ENCODE measurements at regions not wholly inside any gene's neighbourhood (a gene's known extent, or its start where the extent isn't known, plus 50 kb on each side); places are given as distances from the start of the nearest gene placed in this dataset.

DNA sequence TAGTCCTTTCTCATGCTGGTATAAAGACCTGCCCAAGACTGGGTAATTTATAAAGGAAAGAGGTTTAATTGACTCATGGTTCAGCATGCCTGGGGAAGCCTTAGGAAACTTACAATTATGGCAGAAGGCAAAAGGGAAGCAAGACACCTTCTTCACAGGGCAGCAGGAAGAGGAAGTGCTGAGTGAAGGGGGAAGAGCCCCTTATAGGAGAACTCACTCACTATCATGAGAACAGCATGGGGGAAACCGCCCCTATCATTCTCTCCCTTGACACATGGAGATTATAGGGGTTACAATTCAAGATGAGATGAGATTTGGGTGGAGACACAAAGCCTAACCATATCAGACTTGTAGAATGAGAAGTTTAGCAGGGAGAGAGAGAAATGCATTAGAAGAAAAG lies 373.3 kb upstream of the DIAPH2 start:
- DNase-seq (ENCODE audit: low spot score), result no peak

DNA sequence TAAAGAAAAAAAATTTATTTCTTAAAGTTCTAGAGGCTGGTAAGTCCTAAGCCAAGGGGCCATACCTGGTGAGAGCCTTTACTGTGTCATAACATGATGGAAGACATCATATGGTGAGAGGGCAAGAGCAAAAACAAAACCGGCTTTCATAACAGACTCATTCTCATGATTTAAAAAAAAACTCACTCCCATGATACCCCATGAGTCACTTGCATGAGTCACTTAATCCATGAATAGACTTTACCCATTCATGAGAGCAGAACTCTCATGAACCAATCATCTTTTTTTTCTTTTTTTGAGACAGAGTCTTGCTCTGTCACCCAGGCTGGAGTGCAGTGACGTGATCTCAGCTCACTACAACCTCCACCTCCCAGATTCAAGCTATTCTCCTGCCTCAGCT lies 369.7 kb upstream of the DIAPH2 start:
- no peak for DNase-seq (ENCODE audit: low spot score)

DNA sequence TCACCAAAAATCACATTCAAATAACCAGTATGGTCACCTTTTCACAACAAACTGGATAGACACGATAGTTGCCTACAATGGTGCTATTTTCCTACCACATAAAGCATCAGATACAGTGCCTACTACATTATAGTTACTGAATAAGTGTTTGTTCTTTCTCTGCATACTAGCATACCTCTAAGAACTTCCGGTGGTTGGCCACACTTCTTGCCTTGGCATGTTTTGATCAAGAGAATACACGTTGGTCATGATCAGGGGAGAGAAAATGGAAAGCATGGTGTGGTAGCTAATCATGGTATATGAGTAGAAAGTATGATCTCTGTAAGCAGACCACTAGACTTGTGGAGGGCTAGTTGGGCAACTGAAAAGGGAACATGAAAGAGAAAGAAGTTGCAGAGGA lies 322.8 kb upstream of the DIAPH2 start:
- DNase-seq (ENCODE audit: low spot score), result no peak

- peak; percentile 37 for DNase-seq (ENCODE audit: low spot score)
Measured at GRCh38 chrX:96372313-96373046, 312.2 kb upstream of the DIAPH2 start.

GRCh38 chrX:96373047-96373355 lies 311.6 kb upstream of the DIAPH2 start:
- no peak for DNase-seq (ENCODE audit: low spot score)

GRCh38 chrX:96376266-96376665 lies 308.4 kb upstream of the DIAPH2 start:
- no peak for DNase-seq (ENCODE audit: low spot score)

GRCh38 chrX:96379951-96380350 lies 304.7 kb upstream of the DIAPH2 start:
- no peak for DNase-seq (ENCODE audit: low spot score)

DNA sequence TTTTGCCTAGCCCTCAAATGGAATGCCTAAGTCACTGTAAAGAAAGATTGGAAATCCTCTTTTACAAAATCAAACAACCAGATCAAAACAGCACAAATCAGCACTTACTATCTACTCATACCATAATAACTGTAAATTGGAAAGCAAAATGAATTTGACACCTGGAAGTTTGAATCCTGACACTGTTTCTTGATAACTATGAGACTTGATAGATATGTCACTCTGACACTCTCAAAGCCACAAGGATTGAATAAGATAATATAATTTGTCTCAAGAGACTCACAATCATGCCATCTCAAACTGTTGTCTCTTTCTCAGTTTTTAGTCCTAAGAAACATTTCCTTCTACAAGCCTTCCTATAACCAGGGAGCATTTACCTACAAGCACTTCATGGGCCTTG lies 302.6 kb upstream of the DIAPH2 start:
- no peak for DNase-seq (ENCODE audit: low spot score)

GRCh38 chrX:96383428-96383827 lies 301.2 kb upstream of the DIAPH2 start:
- no peak for DNase-seq (ENCODE audit: low spot score)

- no peak for DNase-seq (ENCODE audit: low spot score)
Measured at GRCh38 chrX:96386325-96386724, 298.3 kb upstream of the DIAPH2 start.

DNA sequence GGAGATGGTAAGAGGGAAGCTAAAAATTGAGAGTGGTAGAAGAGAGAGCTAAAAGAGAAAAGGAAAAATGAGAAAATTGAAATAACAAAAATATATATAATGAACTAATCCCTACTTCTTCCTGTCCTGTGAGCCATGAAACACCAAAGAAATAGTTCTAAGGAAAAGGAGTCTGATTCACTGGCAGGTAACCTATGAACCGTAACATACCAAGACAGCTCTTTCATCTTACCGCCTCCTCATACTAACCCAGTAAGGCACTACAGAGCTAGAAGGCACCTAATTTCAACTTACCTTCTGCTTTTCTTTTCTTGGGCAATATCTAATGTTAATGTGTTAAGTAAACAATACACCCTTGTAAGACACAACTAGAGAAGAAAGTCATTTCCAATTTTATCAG lies 297.7 kb upstream of the DIAPH2 start:
- no peak for DNase-seq (ENCODE audit: low spot score)

DNA sequence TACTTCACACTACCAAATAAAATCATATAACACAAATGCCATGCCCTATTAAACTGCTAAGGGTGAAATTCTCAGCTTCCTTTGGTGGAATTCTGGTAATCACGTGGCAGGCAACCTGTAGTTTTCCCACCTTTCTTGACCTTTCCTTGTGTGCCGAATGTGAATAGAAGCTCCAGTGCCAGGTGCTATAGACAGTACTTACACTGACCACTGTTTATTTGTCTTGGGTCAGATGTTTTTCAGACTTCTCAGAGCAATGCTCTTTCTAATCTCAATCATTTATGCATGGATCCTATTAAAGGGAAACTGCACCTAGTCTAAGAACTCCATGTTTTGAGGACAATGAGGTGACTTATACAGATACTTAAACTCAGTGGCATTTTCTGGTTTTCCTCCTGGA lies 296.8 kb upstream of the DIAPH2 start:
- no peak for DNase-seq (ENCODE audit: low spot score)

DNA sequence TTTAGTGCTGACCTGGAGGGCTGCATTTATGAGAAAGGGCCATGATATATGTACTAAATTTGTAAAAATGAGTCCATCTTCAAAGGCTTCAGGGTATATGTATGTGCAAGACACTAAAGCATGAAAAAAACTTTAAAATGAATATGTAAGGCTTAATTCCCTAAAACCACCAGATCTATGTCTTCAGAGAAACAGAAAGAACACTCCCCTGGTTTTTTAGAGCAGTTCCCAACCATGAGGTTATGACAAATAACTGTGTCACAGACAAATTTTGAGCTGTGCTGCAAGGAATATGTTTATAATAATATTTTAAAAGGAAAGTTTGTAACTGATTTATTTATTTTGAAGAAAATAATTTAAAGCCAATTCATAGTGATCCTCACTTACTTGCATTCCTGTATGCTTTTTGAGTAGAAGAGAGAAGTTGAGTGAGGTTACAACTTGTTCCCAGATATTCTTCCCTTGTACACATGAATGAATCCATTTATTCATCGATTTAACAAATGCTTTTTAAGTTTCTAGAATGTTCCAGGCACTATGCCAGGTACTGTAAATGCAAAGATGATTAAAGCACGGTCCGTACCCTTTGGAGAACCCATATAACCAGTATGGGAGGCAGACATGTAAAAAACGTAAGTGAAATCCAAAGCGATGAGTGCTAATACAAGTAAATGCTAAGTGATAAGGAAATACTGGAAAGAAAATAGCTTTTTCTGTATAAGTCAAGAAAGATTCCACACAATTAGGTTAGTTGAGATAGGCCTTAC lies 295.2 kb upstream of the DIAPH2 start:
- DNase-seq (ENCODE audit: low spot score), result no peak

- no peak for DNase-seq (ENCODE audit: low spot score)
Measured at GRCh38 chrX:96394598-96394997, 290.0 kb upstream of the DIAPH2 start.

DNA sequence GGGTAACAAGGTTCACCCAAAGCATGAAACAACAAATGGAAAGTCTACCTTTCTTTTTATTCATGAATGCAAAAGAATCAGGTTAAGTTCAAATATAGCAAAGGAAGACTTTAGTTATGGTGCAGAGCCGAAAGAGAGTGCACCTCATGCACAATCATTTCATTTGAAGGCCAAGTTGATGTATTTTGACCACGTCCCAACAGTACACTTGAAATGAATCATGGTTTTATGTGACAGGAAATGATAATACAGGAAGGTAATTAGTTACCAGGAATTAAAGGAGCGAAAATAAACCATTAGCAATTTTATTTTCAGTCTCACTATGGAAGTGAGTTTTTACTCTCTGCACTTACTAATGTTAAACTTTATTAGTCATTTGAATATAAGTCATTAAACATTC lies 281.2 kb upstream of the DIAPH2 start:
- DNase-seq (ENCODE audit: low spot score), result no peak

DNA sequence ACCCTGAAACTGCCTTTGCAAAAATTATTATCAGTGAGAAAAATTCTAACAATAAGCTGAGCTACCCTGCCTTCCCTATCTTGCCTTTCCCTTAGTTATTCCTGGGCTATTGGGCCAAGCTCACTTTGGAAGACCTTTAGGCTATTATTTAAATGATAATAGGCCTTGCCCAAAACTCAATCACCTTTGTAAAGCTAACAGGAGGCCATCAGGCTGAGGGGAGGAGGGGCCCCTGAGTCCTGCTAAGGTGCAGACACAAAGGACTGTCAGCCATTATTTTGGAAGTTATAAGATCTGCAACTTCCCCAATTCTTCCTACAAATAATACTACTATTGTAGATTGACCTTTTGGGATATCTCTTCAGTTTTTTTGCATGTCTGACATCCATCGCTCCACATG lies 278.8 kb upstream of the DIAPH2 start:
- no peak for DNase-seq (ENCODE audit: low spot score)

DNA sequence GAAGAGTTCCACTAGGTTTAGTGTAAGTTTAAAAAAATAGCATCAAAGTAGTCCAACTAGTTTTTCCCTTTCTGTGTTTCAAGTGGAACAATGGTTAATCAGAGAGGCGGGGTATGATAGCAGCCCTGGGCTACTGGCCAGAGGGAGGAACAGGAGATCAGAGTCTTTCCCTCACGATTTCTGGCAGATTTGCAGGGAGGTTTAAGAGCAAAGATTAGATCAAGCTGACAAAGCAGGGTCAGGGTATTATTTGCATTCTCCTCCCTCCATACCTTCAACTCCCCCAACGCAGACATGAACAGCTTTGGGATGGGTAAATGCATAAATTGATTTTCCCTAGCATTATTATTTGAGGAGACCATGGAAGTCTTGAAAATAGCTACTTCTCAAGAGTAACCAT lies 277.6 kb upstream of the DIAPH2 start:
- DNase-seq (ENCODE audit: low spot score), result no peak

GRCh38 chrX:96407501-96407900 lies 277.1 kb upstream of the DIAPH2 start:
- no peak for DNase-seq (ENCODE audit: low spot score)

- DNase-seq (ENCODE audit: low spot score), result no peak
Measured at GRCh38 chrX:96407981-96408380, 276.7 kb upstream of the DIAPH2 start.

GRCh38 chrX:96410927-96411326 lies 273.7 kb upstream of the DIAPH2 start:
- DNase-seq (ENCODE audit: low spot score), result no peak

- no peak for DNase-seq (ENCODE audit: low spot score)
Measured at GRCh38 chrX:96417695-96418094, 266.9 kb upstream of the DIAPH2 start.

DNA sequence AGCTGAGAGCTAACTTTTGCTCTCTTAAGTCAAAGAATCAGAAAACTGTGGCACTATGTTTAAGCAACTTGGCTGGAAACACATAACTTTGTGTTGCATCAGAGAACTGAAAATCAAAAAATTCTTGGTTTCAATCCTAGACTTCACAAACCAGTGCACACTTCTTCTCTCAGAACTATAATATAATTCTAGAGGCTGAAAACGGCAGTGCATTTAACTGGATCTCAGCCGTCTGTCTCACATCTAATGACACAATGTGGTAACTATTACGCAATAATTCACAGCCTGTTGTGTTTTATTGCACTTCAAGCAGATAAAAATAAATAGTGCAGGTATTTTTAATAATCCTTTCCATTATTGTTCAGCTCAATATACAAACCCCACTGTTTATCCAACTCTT lies 260.6 kb upstream of the DIAPH2 start:
- DNase-seq (ENCODE audit: low spot score), result no peak

DNA sequence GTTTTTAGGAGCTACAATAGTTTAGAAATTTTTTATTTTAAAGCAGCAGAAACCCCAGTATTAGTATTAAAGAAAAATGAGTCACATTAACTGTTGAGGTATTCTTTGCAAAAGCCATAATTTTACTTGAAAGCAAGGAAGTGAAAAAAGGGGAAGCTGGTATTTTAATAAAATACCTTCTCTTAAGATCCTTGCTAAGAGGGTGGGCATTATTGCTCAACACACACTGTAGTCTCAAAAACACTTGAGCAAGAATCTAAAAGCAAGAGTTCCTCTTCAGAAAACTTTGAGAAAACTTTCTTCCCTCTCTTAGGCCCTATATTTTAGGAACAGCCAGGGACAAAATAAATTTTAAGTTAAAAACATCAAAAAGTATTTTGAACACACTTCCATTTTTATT lies 259.4 kb upstream of the DIAPH2 start:
- DNase-seq (ENCODE audit: low spot score), result no peak
